Stromal cell of bone marrow (primary cell): ENCODE measurements at regions not wholly inside any gene's neighbourhood (a gene's known extent, or its start where the extent isn't known, plus 50 kb on each side); places are given as distances from the start of the nearest gene placed in this dataset.
A peak's percentile ranks its signal among the peaks of the same experiment; 100 is the strongest.

ENCODE experiments used
- DNase-seq: peaks from one replicate; pipeline ENCODE4 v3.0.0-alpha.2; 2012; ENCODE audit warnings: low read depth

DNA sequence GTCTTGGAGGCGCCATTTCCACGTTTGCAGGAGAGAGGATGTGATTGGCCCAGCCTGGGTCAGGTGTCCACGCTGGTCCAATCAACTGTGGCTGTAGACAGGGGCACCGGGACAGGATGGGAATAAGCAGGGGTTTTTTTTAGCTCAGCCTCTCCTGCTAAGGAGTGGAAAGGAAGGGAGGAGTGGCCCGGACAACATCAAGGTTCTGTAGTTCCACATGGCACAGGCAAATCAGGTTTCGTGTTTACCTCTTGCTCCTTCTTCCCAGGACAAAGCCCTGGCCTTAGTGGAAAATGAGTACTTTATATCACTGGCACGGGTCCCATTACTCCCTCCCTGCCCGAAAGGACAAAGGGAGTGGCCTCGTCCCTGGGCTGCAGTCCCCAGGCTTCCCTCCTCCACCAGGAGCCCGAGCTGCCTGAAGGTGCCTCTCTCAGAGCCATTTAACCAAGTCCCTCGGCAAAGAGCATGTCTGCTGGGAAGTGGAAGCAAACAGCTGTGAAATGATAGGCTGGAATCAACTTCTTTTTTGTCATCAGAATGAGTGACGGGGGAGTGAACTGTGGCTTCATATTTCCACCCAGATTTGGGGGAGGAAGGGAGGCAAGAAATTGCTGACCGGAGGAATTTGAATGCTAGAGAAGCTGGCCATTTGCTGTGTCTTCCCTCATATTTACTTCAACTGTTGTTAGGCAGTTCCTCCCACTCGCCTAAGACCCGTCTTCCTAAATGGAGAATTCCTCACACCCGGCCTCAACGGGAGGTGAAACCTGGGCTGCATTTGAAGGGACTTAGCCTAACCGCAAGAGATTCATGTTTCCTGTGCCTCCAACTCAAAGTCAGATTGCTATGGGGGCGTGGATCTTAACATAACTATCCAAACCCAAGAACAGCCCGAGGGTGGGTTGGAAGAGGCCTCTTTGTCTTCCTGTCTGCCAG is 84.9 kb upstream of the SLC44A3 start:
- no peak for DNase-seq

DNA sequence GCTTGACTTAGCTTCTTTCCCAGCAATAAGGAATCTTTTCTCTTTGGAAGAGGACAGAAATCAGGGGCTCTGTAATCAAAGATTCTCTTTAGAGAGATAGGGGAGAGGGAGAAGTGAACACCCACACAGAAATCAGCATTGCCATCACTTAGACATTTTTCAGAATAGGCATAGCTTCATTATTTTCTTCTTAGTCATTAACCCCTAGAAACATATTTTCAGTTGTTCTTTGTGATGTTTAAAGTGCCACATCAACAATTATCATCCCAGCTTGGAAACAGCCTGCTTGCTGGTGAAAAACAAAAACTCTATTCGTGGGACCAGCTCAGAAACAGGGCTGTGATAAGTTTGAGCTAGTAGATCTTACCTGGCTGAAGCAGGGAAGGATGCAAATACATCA is 88.3 kb upstream of the SLC44A3 start:
- no peak for DNase-seq

DNA sequence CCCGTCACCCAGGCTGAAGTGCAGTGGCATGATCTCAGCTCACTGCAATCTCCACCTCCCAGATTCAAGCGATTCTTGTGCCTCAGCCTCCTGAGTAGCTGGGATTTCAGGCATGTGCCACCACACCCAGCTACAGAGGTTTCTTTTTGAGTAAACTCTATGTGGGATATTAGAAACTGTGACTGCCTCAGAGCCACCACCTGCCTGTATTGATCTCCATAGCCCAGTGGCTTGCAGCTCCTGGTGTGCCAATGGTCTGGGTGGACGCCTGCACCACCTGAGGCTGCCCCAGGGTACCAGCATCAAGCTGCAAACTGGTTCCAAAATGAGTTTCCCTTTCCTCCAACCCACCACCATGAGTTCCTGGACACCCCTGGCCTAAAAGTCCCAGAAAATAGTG is 89.7 kb upstream of the SLC44A3 start:
- no peak for DNase-seq

DNA sequence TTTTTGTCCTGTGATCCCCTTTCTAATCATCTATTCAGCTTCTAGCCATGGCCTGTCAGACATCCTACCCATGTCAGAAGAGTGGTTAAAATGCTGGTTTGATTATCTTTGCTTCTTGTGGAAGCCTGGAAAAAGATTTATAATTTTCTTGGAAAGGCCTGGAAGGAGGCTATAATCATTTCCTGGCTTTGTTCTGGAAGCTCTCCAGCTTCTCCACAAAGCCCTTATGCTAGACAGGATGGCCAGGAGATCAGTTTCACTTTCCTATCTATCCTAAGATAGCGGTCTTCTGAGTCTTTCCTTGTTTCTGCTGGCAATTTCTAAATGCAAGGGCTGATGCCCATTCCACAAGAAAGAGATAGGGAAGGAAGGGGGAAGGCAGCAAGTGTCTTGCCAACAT is 90.9 kb upstream of the SLC44A3 start:
- peak; percentile 67 for DNase-seq

DNA sequence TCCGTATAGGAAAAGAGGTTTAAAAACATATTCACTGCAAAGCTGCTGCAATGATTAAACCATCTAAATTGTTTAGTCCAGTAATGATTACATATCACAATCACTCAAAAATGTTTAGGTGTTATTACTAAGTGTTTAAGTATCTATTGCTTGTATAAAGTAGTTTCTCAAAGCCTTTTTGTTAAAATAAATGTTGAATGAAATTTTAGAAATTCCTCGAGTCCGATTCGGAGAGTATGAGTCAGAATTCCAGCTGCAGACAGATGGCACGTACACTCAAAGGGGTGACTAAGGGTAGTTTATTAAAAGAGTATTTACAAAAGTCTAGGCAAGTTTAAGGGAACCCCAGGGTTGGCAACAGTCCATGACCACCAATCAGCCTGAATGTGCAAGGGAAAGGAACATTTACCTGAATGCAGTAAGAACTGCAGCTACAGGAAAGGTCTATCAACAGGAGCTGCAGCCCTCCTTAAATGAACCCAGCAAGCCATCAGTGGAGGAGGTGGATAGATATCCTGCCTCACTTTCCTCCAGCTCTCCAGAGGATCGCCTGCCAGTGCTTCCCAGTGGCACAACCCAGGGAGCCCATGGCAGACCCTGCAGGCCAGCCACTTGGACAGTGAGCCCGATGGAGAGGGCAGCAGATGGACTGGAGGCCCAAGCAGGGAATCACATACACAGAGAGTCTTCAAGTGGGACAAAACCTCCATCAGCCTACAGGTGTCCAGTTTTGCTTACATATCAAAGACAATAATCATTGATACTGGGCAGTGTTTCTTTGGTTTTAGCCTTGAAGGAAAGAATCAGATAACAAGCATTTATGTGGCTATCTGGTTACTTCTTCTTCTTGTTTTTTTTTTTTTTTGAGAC is 92.1 kb upstream of the SLC44A3 start:
- DNase-seq: peak; percentile 61

DNA sequence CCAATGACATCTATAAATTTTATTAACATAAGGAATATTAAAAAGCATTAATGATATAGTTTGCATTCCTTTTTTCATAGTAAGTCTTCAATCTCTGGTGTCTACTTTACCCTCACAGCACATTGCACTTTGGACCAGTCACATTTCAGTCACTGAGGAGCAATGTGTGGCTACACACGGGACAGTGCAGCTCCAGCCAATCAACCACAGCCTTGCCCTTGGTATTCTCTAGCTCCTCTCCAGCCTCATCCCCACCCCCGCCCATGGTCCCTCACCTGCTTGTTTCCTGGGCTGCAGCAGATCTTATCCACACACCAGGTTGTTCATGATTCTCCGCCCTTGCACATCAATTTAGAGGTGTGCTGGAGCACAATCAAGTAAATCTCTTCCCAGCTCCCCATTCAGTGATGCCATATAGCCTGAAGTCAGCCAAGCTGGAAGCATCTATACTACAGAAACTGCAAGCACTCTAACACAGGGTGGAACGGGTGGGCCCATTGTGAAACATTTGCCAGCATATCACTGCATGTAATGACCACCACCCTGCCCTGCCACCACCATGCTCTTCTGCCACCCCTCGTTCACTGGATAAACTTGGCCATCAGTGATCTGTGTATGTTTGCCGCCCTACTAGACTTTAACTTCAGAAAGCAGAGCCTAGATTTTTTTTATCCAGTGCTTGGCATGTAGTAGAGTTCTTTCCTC is 93.0 kb upstream of the SLC44A3 start:
- DNase-seq: no peak

DNA sequence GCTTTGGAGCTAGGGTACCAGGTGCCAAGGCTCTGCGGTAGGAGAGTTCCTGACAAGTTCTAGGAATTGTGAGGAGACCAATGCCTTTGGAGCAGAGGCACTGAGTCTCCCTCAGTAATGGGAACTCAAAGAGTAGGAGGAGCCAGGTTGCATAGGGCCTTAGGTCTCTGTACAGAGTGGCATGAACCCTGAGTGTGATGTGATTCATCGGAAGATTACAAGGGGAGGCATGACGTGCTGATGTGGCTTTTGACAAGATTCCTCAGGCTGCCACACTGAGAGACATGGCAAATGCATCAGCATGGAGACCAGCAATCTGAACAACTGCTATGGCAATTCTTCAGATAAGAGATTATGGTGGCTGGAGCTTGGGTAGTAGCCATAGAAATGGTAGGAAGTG is 94.6 kb upstream of the SLC44A3 start:
- no peak for DNase-seq

DNA sequence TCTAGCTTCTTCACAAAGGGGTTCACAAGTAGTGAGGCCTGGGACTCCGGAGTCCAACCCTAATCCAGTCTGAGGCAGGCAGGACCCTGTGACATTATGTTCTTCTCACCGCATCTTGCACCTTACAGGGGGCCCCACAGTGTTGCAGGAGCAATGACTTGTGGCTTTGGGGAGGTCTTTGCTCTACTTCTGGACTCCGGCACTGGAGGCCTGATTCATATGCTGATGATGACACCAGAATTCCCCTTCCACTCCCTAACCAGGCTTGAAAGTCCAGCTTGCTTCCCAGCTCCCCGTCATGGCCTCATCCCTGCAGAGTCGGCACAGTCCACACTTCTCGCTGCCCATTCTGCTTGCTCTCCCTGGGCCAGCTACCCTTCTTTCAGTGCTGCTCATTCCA is 96.3 kb upstream of the SLC44A3 start:
- no peak for DNase-seq

DNA sequence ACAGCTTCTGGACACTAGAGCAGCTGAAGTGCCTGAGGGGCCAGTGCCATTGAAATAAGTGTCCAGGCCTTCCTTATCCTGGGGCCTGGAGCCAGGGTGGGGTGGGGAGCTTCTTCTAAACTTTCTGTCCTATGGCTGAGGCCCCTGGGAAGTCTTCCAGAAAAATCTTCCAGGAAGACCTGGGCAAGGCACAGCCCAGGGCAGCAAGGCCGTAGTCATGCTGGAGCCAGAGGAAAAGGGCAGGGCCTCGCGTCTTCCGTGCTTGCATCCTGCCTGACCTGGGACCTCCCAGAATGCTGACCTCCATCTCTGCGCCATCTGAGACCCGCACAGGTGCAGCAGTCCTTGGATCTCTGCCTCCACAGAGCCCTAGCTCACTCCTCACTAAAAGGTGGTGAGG is 96.7 kb upstream of the SLC44A3 start:
- DNase-seq: no peak

DNA sequence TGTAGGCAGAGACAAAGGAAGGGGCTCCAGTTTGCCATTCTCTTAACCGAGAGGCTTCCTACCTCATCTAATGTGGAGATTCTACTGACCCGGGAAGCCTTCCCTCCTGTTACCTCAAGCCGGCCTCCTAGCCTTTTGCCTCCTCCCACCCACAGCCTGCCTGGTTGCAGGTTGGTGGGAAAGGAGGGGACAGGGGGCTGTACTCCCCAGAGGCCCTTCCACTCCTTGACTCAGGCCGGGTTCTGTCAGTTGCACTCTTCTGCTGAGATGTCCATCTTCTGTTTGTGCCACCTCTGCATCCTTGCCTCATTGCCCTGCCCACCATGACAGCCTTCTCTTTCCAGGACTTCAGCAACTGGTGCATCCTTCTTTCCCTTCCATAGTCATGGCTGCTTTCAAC is 98.0 kb upstream of the SLC44A3 start:
- DNase-seq: no peak

DNA sequence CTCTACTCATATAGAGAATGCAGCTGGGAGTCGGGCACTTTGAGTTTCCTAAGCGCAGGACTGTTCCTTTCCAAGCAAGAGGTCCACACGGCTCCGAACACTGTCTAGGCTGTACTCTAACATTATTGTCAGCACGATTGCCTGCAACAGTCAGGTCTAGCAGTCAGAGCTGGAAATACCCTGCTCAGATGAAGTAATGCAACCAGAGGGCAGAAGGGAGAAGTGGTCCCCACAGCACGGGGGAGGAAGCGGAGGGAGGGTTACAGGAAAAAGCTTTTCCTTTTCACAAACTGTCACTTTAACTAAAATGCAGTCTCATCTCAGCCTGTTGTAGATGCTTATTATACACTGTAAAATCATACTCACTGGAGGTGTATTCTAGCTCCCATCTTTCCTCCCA is 98.9 kb upstream of the SLC44A3 start:
- no peak for DNase-seq

DNA sequence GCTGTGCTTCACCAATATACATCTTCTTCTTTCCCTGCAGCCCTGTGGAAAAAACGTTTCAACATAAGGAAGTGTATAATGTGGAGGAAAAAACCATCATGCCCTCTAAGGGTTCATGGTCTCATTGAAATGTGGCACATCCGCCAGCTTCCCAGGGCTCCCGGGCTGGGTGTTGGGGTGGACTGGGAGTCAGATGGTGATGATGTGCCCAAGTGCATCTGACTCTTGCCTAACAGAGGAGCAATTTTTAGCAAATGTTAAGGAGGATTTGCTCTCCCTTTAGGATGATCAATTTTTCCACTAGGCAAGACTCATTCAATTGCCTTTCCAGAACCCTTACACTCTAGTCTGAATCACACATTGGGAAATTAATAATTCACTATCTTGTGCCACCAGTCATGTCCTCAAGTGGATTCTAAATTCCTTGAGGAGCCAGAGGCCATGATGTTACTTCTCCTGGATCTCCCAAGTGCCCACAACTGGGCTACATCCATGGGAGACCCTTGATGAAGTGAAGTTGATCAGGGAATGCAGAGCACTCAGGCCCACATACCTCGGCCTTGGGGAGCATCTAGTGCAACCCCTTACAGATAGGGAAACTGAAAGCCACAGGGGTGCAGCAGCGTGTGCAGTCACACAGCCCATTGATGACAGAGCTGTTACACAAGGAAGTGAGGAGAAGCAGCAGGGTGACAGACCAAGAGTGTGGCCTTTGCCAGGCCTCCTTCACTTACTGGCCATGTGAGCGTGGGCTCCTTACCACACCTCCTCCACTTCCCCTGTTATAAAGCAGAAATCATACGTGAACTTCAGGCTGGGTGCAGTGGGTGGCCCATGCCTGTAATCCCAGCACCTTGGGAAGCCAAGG is 100.0 kb upstream of the SLC44A3 start:
- DNase-seq: no peak

DNA sequence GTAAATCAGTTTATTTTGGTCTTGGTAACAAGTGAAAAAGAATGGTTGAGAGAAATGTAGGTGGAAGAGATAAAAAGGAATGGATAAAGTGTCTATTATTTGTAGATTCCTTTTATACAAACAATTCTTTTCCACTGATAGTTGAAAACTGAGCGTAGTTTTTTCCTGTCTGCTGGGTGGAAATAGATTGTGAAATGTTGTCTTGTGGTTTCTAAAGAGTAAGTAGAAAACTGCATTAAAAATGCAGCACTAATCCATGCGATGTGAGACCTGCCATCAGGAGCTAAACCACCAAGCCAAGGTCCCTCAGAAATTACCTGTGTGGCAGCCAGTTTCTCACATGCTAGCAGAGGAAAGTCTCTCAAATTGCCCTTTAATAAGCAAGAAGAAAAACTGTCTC is 103.2 kb upstream of the SLC44A3 start:
- no peak for DNase-seq

DNA sequence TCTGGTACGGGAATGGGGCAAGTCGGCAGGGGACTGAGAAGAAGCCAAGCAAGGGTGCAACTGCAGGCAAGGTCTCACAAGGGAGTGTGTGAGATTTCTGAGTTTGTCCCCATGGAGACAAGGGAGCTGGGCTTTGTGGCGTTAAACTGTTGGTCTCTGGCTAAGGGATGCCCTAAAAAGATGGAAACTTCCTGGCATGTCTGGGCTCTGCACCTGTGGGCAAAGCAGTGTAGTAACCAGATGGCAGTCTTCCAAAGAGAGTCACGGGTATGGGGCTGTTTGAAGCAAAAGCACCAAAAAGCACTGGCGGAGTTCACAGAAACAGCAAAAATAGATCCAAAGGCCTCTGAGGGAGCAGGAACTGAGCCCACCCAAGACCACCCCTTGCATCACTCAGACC is 104.8 kb upstream of the SLC44A3 start:
- DNase-seq: no peak

DNA sequence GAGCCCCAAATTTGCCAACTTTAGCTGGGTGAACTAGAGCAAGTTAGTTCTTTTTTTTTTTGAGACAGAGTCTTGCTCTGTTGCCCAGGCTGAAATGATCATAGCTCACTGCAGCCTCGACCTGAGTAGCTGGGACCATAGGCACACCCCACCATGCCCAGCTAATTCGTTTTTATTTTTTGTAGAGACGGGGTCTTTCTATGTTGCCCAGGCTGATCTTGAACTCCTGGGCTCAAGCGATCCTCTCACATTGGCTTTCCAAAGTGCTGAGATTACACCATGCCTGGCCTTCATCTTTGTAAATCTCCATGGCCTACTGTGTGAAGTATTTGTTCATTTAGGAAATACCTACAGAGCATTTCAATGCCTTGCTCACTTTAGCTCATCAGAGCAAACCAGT is 105.6 kb upstream of the SLC44A3 start:
- no peak for DNase-seq

DNA sequence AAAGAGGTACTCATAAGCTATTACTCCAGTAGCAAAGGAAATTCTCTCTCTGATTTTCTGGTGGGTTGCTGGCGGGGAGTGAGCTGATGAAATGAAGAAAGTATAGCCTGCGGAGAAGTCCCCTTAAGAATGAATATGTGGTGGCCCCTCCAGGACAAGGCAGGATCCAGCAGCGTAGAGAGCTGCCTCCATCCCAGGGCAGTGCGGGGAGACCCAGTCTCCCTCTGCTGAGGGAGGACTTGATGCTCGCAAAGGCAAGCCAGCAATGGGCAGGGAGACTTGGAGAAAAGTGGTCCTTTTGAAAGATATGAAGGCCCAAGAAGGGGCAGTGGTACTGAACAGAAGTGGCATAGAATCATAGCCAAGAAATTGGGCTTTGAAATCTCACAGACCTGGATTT is 106.0 kb upstream of the SLC44A3 start:
- DNase-seq: no peak

DNA sequence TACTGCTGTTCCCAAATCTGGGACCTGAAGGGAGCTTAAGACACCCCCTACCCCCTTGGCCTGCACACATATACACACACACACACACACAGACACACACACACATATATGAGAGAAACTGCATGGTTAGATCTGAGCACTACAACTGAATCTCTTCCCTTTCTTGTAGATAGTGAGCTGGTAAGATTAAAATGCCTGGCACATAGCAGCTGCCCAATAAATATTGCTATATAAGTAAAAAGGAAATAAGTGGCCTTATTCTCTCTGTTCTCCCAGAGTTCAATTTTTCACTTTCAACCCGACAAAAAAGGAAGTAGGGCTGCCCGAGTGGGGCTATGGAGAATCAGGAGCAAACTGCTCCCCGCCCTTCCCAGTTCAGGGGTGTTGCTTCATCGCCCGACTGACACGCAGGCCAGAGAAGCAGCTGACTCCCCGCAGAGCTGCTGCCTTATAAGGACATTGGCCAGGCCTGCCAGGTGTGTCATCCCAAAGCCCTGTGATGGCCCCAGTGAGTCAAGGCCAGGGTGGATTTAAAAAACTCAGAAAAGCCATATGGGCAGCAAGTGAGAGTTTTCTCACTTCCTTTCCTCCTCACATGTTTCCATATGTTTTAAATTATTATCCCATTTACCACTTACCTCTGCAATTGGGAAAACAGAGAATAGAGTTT is 106.5 kb upstream of the SLC44A3 start:
- DNase-seq: peak; percentile 76

DNA sequence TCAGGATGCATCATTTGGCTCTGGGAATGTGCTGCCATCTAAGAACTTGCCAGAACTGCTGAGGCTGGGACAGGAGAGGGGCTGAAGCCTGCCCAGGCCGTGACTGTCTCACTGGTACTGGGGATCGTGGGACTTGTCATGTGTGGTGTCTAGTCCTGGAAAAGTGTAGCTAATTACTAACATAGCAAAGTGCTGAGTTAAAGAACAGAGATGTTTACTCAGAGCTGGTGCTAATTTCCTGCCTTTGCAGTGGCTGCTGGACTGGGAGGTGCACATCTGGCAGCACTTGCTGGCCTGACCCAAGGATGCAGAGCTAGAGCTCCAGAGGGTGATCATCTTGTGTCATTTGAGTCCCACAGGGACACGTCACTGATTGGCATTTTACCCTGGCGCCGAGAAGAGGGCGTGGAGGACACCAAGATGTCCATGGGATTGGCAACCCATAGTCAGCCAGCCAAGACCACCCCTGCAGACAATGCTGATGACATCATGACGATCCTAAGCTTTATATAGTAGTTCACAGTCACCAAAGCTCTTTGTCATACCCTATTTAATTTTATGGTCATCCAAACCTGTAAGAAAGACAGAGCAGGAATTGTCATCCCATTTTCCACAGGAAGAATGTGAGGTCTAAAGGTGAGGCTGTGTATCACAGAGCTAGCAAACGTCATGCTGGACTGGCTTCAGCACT is 110.1 kb upstream of the SLC44A3 start:
- no peak for DNase-seq

DNA sequence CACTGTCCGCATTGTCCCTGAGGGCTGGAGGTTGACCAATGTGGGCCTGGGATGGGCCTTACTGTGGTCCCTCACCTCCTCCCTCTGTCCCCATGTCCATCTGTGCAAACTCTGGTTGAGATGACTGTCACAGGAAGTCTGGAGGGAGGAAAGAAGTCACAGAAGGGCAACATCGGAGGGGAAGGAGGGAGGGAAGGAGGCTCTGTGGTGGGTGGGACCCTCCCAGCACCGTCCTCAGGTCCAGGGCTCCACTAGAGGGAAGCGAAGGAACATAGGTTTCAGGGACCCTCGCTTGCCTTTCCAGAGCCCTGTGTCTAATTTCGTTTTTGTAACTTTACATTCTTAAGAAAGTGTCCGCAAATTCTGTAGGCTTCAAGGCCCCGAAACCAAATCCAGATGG is 111.3 kb upstream of the SLC44A3 start:
- no peak for DNase-seq

DNA sequence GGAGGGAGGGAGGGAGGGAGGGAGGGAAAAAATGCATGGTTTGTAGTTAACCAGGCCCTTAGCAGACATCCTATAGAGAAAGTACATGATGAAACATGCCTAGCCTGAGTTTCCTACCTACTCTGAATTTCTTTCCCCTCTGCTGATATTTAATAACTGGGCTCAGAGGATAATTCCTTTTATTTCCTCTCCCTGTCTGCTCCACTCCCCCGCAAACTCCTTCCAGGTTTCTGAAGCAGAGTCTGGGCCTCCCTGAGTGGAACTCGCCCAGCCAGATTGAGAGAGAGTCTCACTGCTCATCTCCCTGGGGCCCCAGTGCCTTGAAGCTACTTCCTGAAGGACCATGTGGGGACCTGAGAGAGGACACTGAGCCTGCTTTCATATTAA is 111.9 kb upstream of the SLC44A3 start:
- no peak for DNase-seq
